ENCODE measurements at regions not wholly inside any gene's neighbourhood (a gene's known extent, or its start where the extent isn't known, plus 50 kb on each side); places are given as distances from the start of the nearest gene placed in this dataset.

GRCh38 chr5:158066076-158066475, 207.1 kb upstream of the CLINT1 start (continued):
- no peak for TF ChIP-seq ZNF281 (CRISPR knock-in tag; IDR thresholded peaks at IDR 0.05)
- TF ChIP-seq, protein P1, sequence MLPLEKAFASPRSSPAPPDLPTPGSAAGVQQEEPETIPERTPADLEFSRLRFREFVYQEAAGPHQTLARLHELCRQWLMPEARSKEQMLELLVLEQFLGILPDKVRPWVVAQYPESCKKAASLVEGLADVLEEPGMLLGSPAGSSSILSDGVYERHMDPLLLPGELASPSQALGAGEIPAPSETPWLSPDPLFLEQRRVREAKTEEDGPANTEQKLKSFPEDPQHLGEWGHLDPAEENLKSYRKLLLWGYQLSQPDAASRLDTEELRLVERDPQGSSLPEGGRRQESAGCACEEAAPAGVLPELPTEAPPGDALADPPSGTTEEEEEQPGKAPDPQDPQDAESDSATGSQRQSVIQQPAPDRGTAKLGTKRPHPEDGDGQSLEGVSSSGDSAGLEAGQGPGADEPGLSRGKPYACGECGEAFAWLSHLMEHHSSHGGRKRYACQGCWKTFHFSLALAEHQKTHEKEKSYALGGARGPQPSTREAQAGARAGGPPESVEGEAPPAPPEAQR (CRISPR knock-in tag; IDR thresholded peaks at IDR 0.05) = no peak

GRCh38 chr5:158064334-158065123, 205.6 kb upstream of the CLINT1 start:
- no peak overlapping the region for H3K4me3 Mint-ChIP-seq
- peaks cover 9% of the 10 kb centered on the region for H3K9me3 Mint-ChIP-seq
- ChIA-PET POLR2A (no interaction called here), CTCF (interaction anchor here (0.5 to 1.9 kb wide), 2 partner anchors 11 to 110 kb away, joined by 4 to 9 read pairs; no protein-coding TSS in a partner anchor)
- peaks cover 3% of the 10 kb centered on the region; the same call in 1 of the 2 replicates for H3K4me1 Mint-ChIP-seq
- H3K27ac Mint-ChIP-seq = no peak overlapping the region
- DNase-seq (ENCODE audit: low spot score) (no peak), ATAC-seq (no peak)
- H3K27me3 Mint-ChIP-seq (ENCODE audit: low read depth) = no peaks in the 10 kb centered on the region
- no peaks in the 10 kb centered on the region for H3K36me3 Mint-ChIP-seq
- no peak for TF ChIP-seq TP53 (CRISPR knock-in tag; IDR thresholded peaks at IDR 0.05)
- no peak for TF ChIP-seq MYBL2 (CRISPR knock-in tag; IDR thresholded peaks at IDR 0.05)
- no peak for TF ChIP-seq SMAD4 (CRISPR knock-in tag; IDR thresholded peaks at IDR 0.05)
- TF ChIP-seq ZNF671 (CRISPR knock-in tag; IDR thresholded peaks at IDR 0.05) = no peak
- TF ChIP-seq ATF1 (CRISPR knock-in tag; IDR thresholded peaks at IDR 0.05) = no peak
- no peak for TF ChIP-seq ARID4B (CRISPR knock-in tag; IDR thresholded peaks at IDR 0.05; ENCODE audit: borderline replicate concordance)
- TF ChIP-seq CREM (CRISPR knock-in tag; IDR thresholded peaks at IDR 0.05) = no peak
- TF ChIP-seq, protein P2, sequence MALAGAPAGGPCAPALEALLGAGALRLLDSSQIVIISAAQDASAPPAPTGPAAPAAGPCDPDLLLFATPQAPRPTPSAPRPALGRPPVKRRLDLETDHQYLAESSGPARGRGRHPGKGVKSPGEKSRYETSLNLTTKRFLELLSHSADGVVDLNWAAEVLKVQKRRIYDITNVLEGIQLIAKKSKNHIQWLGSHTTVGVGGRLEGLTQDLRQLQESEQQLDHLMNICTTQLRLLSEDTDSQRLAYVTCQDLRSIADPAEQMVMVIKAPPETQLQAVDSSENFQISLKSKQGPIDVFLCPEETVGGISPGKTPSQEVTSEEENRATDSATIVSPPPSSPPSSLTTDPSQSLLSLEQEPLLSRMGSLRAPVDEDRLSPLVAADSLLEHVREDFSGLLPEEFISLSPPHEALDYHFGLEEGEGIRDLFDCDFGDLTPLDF (CRISPR knock-in tag; IDR thresholded peaks at IDR 0.05) = no peak
- no peak for TF ChIP-seq ZNF232 (CRISPR knock-in tag; IDR thresholded peaks at IDR 0.05)
- no peak for TF ChIP-seq PRDM15 (CRISPR knock-in tag; IDR thresholded peaks at IDR 0.05)
- TF ChIP-seq, protein P3, sequence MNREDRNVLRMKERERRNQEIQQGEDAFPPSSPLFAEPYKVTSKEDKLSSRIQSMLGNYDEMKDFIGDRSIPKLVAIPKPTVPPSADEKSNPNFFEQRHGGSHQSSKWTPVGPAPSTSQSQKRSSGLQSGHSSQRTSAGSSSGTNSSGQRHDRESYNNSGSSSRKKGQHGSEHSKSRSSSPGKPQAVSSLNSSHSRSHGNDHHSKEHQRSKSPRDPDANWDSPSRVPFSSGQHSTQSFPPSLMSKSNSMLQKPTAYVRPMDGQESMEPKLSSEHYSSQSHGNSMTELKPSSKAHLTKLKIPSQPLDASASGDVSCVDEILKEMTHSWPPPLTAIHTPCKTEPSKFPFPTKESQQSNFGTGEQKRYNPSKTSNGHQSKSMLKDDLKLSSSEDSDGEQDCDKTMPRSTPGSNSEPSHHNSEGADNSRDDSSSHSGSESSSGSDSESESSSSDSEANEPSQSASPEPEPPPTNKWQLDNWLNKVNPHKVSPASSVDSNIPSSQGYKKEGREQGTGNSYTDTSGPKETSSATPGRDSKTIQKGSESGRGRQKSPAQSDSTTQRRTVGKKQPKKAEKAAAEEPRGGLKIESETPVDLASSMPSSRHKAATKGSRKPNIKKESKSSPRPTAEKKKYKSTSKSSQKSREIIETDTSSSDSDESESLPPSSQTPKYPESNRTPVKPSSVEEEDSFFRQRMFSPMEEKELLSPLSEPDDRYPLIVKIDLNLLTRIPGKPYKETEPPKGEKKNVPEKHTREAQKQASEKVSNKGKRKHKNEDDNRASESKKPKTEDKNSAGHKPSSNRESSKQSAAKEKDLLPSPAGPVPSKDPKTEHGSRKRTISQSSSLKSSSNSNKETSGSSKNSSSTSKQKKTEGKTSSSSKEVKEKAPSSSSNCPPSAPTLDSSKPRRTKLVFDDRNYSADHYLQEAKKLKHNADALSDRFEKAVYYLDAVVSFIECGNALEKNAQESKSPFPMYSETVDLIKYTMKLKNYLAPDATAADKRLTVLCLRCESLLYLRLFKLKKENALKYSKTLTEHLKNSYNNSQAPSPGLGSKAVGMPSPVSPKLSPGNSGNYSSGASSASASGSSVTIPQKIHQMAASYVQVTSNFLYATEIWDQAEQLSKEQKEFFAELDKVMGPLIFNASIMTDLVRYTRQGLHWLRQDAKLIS (CRISPR knock-in tag; IDR thresholded peaks at IDR 0.05; ENCODE audit: borderline replicate concordance) = no peak
- no peak for TF ChIP-seq MXD4 (CRISPR knock-in tag; IDR thresholded peaks at IDR 0.05; ENCODE audit: borderline replicate concordance)
- no peak for TF ChIP-seq FOXJ3 (CRISPR knock-in tag; IDR thresholded peaks at IDR 0.05; ENCODE audit: borderline replicate concordance)

Measured in WTC11 (cell line).